HG03097 (cell line): ENCODE measurements at regions not wholly inside any gene's neighbourhood (a gene's known extent, or its start where the extent isn't known, plus 50 kb on each side); places are given as distances from the start of the nearest gene placed in this dataset.
"Not testable (repeated sequence)": the region's sequence is repeated elsewhere in the genome, so short reads cannot be mapped to it uniquely, and the experiment has no call there.

Source experiments
- ATAC-seq: cut with Tn5 transposase; IDR thresholded peaks from one replicate; pipeline ENCODE4 v1.9.1; 2021; ENCODE audit not compliant: unreplicated experiment, low FRiP score

DNA sequence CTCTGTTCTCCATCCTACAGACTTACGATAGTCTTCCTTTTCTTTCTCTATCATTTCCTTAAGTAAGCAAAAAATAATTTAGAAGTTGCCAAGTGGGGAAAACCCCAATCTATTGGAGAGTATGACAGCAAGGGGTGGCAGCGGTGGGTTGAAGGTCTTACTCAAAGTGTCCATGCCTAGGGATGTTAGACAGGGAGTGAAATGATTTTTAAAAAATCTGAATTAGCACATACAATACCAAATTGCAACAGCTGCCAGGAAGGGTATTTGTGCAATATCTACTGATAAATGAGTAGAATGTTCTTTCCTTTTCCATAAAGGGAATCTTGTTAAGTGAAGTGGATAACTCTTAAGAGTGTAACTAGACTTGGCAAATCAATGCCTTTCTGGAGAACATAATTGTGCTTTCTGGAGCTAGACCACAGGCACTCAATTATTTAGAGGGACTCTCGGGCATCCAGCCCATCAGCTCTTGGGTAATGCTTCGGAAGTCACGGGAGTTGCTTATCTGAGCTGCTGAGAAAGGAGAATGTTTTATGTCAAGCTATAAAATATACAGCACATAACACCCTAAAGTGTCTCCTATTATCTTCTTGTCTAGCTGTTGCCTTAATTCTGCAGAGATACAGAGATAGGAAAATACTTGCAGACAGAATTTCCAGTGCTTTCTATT is 151.5 kb downstream of the KCNJ2 start:
- no peak for ATAC-seq

DNA sequence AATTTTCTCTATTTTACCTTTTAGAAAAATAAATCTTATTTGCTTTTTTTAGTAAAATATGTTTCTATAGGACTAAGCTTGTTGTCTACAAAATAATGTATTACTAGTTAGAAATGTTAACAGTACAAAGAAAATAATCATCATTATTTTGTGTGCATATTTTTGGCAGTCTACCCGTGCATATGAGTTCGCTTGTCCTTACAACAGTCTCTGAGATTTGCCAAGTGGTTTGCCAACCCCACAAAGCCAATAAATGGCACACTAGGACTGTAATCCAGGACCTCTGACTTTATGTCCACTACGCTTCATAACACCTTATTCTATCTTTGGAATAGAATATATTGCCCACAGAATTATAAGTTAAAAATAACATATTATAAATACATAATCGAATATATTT is 152.0 kb downstream of the KCNJ2 start:
- ATAC-seq: no peak

DNA sequence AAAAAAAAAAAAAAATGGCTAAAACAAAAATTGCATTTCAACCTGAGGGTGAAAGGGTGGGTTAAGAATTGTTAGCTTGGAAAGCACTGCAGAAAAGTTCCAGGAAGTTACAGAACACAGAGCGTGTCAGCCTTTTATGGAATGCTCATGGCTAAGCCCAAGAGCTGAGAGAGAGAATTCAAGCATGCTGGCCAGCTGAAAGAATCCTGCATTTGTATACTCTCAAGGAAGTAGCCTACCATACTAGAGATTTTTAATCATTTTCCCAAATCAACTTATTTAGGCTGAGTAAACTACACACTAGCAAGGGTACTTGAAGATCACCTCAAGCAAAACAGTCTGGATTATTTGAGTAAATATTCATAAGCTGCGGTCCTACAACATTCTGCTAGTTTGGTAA is 153.9 kb downstream of the KCNJ2 start:
- ATAC-seq: no peak

DNA sequence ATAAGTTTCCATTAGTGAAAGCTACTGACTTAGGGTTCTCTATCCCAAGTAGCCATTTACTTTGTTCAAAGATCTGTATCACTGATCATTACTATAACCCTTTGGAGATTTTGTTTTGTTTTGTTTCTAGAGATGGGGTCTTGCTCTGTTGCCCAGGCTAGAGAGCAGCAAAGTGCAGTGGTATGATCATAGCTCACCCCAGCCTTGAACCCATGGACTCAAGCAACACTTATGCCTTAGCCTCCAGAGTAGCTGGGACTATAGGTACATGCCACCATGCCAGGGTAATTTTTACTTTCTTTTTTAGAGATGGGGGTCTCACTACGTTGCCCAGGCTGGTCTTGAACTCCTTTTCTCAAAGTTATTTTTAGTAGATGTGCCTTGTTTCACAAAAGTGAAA is 154.7 kb downstream of the KCNJ2 start:
- no peak for ATAC-seq

DNA sequence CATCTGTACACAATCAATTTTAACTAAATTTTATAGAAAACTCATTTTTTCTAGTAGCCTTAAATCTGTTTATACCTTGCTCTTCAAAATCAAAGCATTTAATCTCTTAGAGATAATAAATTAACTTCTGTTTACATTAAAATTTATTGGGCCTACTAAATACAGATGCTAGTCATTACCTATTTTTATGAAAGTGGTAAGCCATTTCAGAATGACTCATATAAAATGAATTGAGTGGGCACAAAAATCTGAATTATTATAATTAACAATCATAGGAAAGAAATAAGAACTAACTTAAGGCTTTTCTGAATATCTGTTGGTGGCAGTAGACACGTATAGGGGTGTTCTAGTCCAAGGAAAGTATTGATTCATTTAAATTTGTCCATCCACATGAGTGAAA is 157.9 kb downstream of the KCNJ2 start:
- ATAC-seq: no peak

DNA sequence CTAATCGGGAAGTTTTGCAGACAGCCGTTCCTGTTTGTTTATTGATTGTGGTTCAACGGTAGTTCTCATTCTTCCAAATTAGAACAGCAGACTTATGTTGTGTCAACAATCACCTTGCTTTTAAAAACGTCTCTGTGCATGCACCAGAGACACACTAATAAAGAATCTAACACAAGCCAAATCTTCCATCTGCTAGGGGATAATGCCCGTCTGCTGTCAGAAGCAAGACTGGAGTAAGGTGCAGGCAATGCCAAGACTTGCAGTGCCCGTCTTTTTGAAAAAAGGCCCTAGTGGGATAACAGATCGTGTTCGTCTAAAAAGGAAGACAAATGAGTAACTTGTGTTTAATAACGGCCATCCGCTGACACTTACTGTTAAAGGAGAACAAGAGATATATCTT is 158.4 kb downstream of the KCNJ2 start:
- no peak for ATAC-seq

DNA sequence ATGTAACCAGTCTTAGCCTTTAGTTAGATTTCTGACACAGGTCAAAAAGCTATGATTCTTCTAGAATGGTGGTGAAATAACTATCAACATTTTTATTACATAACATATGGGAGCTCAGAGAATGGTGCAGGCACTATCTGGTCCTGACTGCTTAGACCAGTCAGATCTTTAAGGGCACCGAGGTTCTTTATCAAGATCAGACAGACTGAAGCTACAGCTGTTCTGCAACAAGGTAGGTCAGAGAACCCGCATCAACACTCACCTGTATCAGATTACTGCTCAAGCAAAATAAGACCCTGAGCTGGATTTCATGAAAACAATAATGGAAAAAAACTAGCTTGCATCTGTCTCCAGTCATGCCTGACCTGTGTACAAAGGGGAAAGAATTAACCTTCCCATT is 160.4 kb downstream of the KCNJ2 start:
- no peak for ATAC-seq

DNA sequence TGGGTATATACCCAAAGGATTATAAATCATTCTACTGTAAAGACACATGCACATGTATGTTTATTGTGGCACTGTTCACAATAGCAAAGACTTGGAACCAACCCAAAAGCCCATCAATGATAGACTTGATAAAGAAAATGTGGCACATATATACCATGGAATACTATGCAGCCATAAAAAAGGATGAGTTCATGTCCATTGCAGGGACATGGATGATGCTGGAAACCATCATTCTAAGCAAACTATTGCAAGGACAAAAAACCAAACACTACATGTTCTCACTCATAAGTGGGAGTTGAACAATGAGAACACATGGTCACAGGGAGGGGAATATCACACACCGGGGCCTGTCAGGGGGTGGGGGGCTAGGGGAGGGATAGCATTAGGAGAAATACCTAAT is 161.7 kb downstream of the KCNJ2 start:
- not testable (repeated sequence) for ATAC-seq

DNA sequence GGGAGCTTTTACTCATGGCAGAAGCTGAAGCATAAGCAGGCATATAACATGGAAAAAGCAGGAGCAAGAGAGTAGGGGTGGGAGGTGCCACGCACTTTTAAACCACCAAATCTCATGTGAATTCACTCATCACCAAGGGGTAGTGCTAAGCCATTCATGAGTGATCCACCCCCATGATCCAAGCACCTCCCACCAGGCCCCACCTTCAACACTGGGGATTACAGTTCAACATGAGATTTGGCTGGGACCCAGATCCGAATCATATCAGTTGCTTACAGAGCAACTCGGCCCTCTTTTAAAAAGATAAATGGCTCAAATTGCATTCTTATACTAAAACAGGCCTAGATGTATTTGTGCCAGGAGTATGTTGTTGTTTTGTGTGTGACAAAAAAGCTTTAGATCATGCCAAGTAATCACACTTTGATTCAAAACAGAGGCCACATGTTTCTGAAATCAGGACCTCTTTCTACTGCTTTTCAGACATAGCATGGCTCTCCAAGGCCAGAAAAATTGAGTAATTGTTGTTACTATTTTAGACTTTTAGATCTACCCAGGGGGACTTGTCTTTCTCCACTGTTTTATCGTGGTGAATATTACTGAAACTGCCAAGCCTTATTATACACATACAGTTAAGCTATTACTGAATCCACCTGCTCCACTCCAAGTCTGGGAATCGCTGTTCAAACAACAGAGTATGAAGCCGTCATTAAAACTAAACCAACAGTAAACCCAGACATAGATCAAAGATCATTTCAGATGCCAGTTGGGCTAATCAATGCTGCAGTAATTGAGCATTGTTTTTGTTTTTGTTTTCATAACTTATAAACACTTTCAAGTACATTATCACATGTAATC is 163.3 kb downstream of the KCNJ2 start:
- ATAC-seq: no peak

DNA sequence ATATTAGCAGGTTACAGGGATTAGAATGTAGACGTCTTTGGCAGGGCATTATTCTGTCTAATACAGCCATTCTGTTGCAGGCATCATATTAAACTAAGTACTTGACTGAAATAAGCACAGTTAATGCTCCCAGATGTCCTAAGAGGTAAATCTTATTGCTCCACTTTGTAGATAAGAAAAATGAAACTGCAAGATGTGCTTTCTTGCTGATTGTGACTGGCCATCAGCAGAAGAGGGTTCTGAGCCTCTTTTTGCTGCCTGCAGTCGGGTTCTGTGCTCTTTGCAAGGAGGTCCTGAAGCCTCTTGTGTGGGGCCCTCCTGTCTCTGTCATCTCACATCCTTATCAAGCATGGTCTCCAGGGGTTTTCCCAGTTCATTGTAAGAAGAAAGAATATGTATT is 167.1 kb downstream of the KCNJ2 start:
- ATAC-seq: no peak

DNA sequence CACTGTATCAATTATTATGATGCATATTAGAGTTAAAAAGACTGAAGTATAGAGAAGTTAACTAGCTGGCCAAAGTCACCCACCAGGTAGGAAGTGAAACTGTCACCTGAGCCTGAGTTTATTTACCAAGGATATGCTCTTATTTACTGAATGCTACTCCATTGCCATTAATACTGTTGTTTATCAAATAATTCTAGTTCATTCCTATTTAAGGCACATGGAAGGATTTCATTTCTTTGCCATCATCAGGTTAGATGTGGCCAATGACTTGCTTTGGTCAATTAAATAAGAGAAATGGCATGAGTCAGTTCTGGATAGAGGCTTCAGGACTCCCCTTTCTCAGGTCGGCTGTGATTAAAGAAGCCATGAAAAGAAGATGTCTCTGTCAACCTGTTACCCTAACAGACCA is 169.6 kb downstream of the KCNJ2 start:
- ATAC-seq: no peak

DNA sequence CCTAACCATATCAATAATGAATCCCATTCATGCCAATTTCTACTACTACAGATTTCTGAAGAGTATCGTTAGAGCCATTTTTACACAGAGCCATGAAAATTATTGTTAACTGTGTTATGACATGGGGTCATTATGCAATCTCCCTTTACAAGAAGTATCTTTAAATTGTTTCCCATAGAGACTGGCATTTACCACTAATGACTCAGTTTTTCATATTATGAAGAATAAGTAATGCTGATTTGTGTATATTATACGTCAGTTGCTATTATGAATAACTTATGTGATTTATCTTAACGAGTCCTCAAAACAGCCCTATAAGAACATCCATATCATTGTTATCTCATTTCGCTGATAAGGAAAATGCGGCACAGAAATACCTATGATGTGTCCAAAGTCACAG is 173.8 kb downstream of the KCNJ2 start:
- no peak for ATAC-seq

DNA sequence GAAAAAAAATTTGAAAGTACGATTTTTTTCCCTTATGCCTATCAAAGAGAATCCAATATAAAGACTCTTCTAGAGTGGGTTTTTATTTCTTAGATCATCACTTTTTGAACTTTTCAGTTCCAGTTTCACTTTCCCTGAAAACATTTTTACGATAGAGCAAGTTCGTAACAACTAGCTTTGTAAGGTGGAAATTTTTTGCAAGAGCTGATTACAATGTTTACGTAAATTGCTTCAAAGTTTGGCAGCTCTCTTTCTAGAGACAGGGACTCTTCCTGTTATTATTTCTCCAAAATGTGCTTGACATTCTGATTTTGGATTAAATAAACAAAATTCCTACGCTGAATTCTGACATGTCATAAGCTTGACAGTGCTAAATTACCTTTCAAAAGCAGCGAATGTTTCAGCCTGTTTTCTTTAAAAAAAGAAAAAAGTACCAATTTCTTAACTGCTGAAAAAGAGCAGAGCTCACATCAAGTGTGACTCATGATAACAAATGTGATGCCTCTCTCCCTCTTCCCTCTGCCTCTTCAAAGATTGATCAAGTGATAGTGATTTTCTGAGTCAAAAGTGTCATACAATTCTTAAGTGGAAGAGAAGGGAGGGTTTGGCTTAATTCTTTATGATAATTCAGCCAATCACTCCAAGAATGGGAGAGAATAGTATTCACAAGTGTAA is 175.2 kb downstream of the KCNJ2 start:
- peak; percentile 26 for ATAC-seq

DNA sequence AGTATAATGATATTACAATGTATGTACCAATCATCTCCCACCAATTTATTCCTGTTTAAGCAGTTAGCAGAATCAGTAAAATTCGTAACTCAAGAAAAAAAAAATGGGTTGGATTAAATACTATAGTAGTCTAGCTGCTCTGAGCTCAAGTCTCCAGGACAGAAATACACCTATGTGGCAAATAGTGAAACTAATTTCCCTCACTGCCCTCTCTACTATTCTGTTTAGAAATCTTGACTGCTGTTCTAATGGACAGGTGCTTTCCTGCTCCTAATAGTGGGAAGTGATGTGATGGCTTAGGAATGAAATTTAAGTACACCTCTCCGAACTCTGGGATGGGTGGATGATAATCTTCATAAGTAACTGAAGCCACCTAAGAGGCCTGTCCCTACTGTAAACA is 175.7 kb downstream of the KCNJ2 start:
- peak; percentile 60 for ATAC-seq

DNA sequence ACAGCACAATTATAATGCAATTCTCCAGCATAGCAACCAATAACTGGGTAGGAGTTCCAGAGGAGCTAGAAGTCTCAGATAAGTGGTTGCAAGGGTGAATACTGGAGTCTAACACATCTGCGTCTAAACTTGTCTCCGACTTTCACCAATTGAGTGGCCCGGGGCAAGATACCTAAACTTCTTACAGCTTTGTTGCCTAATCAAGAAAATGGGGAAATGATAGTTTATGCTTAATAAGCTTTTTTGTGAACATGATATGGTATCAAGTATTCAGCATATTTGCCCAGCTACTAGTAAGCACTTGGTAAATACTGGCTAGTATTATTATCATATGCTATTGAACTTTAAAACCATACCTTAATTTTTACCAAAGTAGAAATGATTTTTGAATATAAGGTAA is 183.5 kb downstream of the KCNJ2 start:
- no peak for ATAC-seq

DNA sequence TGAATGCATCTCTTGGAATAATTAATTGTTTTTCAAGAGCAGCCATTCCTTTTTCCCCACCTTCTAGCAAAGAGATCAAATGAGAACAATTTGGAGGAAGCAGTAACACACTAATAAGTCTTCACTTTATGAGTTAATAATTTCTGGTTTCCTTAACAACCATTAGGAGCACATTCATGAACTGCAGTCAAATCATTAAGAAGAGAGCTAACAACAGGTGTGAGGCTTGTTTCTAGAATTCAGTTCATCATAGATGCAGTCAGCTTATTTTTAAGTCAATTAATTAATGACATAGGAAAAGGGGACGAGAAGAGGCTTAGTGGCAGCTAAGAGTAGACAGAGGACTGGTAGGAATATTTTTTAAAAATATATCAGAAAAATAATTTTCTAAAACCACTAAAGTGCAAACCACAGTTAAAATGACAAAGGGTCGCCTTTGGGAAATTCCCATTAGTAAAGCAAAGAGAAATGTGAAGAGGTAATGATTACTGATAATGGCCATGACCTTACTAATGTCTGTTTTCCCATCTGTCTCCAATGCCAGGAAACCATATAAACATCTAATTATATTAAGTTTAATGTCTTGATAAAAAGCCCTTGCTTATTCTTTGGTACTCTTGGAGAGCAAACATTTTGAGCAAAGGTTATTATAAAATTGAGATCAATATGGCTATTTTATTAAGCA is 184.2 kb downstream of the KCNJ2 start:
- peak; percentile 71 for ATAC-seq

DNA sequence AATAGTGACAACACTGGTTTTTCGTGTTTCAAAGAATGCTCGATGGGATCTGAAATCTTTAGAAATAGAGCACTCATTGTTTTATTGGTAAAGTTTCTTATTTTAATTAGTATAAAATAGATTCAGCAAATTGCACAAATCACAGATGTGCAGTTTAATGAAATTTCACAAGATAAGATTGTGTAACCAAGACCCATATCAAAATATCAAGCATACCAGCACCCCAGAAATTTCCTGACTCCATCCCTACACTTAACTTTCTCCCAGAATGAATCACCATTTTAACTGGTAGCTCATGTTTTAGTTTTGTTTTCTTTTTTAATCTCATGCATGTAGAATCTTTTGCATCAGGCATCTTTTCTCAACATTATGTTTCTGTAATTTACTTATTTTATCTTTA is 185.9 kb downstream of the KCNJ2 start:
- no peak for ATAC-seq

DNA sequence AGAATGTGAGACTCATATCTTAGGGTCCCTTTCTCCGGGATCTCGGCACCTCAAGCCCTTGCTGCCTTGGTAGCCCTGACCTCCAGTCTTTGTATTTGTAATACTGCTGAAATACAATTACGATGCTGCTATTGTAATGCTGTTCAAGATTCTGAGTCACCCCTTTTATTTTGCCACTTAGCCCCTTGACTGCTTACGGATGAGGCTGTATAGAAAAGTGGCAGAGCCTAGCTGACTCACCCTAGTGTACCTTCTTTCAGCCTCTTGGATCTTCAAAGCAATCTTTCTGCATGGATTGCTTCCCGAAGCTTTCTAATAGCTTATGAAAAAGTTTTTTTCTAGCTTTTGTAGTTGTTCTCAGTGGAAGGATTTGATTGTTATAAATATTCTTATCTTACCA is 187.9 kb downstream of the KCNJ2 start:
- no peak for ATAC-seq

DNA sequence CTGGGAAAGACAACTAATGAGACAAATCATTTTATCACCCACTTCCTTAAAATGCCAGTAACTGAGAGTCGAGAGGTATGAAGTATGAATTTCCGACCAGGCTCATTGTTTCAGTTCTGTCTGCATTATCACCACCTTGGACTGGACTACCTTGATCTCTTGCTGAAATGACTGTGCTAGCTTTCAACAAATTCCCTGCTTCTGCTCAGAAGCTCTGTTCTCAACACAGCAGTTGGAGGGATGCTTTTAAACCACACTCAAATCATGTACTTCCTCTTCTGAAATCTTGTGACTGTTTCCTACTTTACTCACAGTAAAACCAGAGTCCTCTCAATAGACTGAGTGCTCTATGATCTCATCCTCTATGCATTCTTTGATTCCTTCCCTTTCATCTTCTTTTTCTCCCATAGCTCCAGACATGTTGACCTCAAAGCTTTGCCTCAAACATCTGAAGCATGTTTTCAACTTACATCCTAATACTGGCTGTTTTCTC is 195.8 kb downstream of the KCNJ2 start:
- peak; percentile 97 for ATAC-seq

DNA sequence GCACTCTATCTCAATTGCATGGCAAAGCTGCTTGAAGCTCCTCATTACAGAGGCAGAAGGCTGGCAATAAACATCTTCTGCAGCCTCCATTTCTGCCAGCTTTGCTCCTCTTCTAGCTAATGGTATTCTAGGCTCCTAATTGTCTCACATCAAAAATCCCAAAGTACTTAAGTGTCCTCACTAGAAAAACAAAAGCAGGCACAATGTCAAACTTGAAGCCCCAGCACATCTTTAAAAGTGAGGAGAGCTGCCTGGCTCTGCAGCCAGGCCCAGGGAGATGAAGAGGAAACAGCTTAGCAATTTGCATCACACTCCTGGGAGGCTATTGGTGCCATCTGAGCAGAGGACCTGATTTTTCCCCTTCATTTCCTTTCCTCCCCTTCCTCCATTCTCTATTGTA is 197.1 kb downstream of the KCNJ2 start:
- no peak for ATAC-seq

DNA sequence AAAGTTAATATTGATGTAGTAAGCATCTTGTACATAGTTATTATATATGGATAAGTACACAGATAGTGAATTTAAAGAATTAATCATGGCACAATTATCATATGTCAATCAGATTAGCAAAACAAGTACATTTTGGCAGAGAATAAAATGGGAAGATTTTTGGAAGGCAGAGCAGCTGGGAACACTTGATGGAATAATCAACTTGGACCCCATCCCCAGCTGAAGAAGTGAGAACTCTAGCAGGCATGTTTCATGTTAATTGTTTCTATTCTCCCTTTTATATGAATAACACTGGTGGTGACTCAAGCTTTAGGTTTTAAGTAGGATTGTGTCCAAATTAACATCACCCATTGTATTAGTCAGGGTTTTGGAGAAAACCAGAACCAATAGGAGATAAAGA is 198.7 kb downstream of the KCNJ2 start:
- no peak for ATAC-seq
